Memory B cell (primary cell): ENCODE measurements at regions not wholly inside any gene's neighbourhood (a gene's known extent, or its start where the extent isn't known, plus 50 kb on each side); places are given as distances from the start of the nearest gene placed in this dataset.

Source experiments
- ATAC-seq: fragments of 150-1000 bp; cut with Tn5 transposase; 2 replicates; pipeline ENCODE4 v1.10.0; 2021; ENCODE audit warnings: low read depth, mild to moderate bottlenecking, moderate library complexity
- DNase-seq, 2 donors: peaks; one replicate each; pipeline ENCODE4 v3.0.0; 2022; ENCODE audit warnings: low spot score in 2 of 2
- H3K27ac Mint-ChIP-seq: one replicate; pipeline ENCODE4 v1.8.0; 2022; ENCODE audit warnings: mild to moderate bottlenecking, moderate library complexity, mixed read lengths
- H3K27me3 Mint-ChIP-seq: one replicate; pipeline ENCODE4 v1.8.0; 2022; ENCODE audit warnings: mixed read lengths
- H3K36me3 Mint-ChIP-seq: one replicate; pipeline ENCODE4 v1.8.0; 2022; ENCODE audit warnings: mild to moderate bottlenecking, mixed read lengths
- H3K4me1 Mint-ChIP-seq: one replicate; pipeline ENCODE4 v1.8.0; 2022; ENCODE audit warnings: mixed read lengths
- H3K4me3 Mint-ChIP-seq: one replicate; pipeline ENCODE4 v1.8.0; 2022; ENCODE audit warnings: mild to moderate bottlenecking, moderate library complexity, mixed read lengths
- H3K9me3 Mint-ChIP-seq: one replicate; pipeline ENCODE4 v1.8.0; 2022; ENCODE audit warnings: mixed read lengths

- DNase-seq, result no peak
- ATAC-seq, result no peak
- no peak overlapping the region for H3K27ac Mint-ChIP-seq
- no peaks in the 10 kb centered on the region for H3K9me3 Mint-ChIP-seq
- H3K27me3 Mint-ChIP-seq, result no peaks in the 10 kb centered on the region
- no peaks in the 10 kb centered on the region for H3K36me3 Mint-ChIP-seq
- no peaks in the 10 kb centered on the region for H3K4me1 Mint-ChIP-seq
- H3K4me3 Mint-ChIP-seq, result no peak overlapping the region
These were observed 585.1 kb downstream of the RNF144A start for GRCh38 chr2:7502336-7502735.

GRCh38 chr2:7508296-7508943 lies 591.2 kb downstream of the RNF144A start:
- no peaks in the 10 kb centered on the region for H3K36me3 Mint-ChIP-seq
- H3K4me3 Mint-ChIP-seq, result no peak overlapping the region
- peaks cover 3% of the 10 kb centered on the region for H3K9me3 Mint-ChIP-seq
- H3K27ac Mint-ChIP-seq, result no peak overlapping the region
- DNase-seq (no peak), ATAC-seq (no peak)
- no peaks in the 10 kb centered on the region for H3K4me1 Mint-ChIP-seq
- H3K27me3 Mint-ChIP-seq, result no peaks in the 10 kb centered on the region

- DNase-seq, result no peak
- no peaks in the 10 kb centered on the region for H3K36me3 Mint-ChIP-seq
- no peaks in the 10 kb centered on the region for H3K27me3 Mint-ChIP-seq
- H3K4me1 Mint-ChIP-seq, result no peaks in the 10 kb centered on the region
- H3K27ac Mint-ChIP-seq, result no peak overlapping the region
- ATAC-seq, result no peak
- H3K4me3 Mint-ChIP-seq, result no peak overlapping the region
- peaks cover 3% of the 10 kb centered on the region for H3K9me3 Mint-ChIP-seq
These were observed 593.1 kb downstream of the RNF144A start for GRCh38 chr2:7510353-7510752.

- Mint-ChIP-seq H3K27ac (no peak overlapping the region), H3K9me3 (peaks cover 3% of the 10 kb centered on the region), H3K27me3 (no peaks in the 10 kb centered on the region), H3K36me3 (no peaks in the 10 kb centered on the region), H3K4me1 (no peaks in the 10 kb centered on the region), H3K4me3 (no peak overlapping the region)
- ATAC-seq, result no peak
- no peak for DNase-seq
These were observed 596.6 kb downstream of the RNF144A start for GRCh38 chr2:7513834-7514233.

GRCh38 chr2:7515327-7515726 lies 598.1 kb downstream of the RNF144A start:
- peaks cover 3% of the 10 kb centered on the region for H3K9me3 Mint-ChIP-seq
- no peaks in the 10 kb centered on the region for H3K4me1 Mint-ChIP-seq
- H3K27ac Mint-ChIP-seq, result no peak overlapping the region
- H3K4me3 Mint-ChIP-seq, result no peak overlapping the region
- ATAC-seq (no peak), DNase-seq (no peak)
- no peaks in the 10 kb centered on the region for H3K27me3 Mint-ChIP-seq
- H3K36me3 Mint-ChIP-seq, result no peaks in the 10 kb centered on the region

GRCh38 chr2:7516484-7517063 lies 599.4 kb downstream of the RNF144A start:
- no peak overlapping the region for H3K27ac Mint-ChIP-seq
- H3K27me3 Mint-ChIP-seq, result no peaks in the 10 kb centered on the region
- no peaks in the 10 kb centered on the region for H3K9me3 Mint-ChIP-seq
- H3K36me3 Mint-ChIP-seq, result no peaks in the 10 kb centered on the region
- no peak for ATAC-seq
- H3K4me1 Mint-ChIP-seq, result no peaks in the 10 kb centered on the region
- DNase-seq, result no peak
- no peak overlapping the region for H3K4me3 Mint-ChIP-seq

GRCh38 chr2:7517088-7517487 lies 599.9 kb downstream of the RNF144A start:
- no peak overlapping the region for H3K4me3 Mint-ChIP-seq
- H3K9me3 Mint-ChIP-seq, result no peaks in the 10 kb centered on the region
- H3K4me1 Mint-ChIP-seq, result no peaks in the 10 kb centered on the region
- ATAC-seq (no peak), DNase-seq (no peak)
- no peaks in the 10 kb centered on the region for H3K36me3 Mint-ChIP-seq
- H3K27ac Mint-ChIP-seq, result no peak overlapping the region
- no peaks in the 10 kb centered on the region for H3K27me3 Mint-ChIP-seq

- Mint-ChIP-seq H3K4me3 (no peak overlapping the region), H3K9me3 (no peaks in the 10 kb centered on the region), H3K27ac (no peak overlapping the region), H3K4me1 (no peaks in the 10 kb centered on the region), H3K36me3 (no peaks in the 10 kb centered on the region), H3K27me3 (no peaks in the 10 kb centered on the region)
- no peak for DNase-seq
- ATAC-seq, result no peak
These were observed 600.6 kb downstream of the RNF144A start for GRCh38 chr2:7517851-7518250.

GRCh38 chr2:7523481-7524120 lies 606.4 kb downstream of the RNF144A start:
- peaks cover 4% of the 10 kb centered on the region for H3K9me3 Mint-ChIP-seq

GRCh38 chr2:7524195-7524594 lies 607.0 kb downstream of the RNF144A start:
- no peak for ATAC-seq
- no peak overlapping the region for H3K27ac Mint-ChIP-seq

More at GRCh38 chr2:7523481-7524120, 606.4 kb downstream of the RNF144A start:
- no peaks in the 10 kb centered on the region for H3K4me1 Mint-ChIP-seq
- H3K36me3 Mint-ChIP-seq, result no peaks in the 10 kb centered on the region
- H3K4me3 Mint-ChIP-seq, result no peak overlapping the region
- no peak for ATAC-seq
- H3K27ac Mint-ChIP-seq, result no peak overlapping the region
- no peak for DNase-seq
- H3K27me3 Mint-ChIP-seq, result peaks cover 3% of the 10 kb centered on the region

GRCh38 chr2:7525746-7526145 lies 608.5 kb downstream of the RNF144A start:
- no peak overlapping the region for H3K4me3 Mint-ChIP-seq
- no peaks in the 10 kb centered on the region for H3K4me1 Mint-ChIP-seq
- no peak for ATAC-seq
- H3K9me3 Mint-ChIP-seq, result peaks cover 8% of the 10 kb centered on the region
- H3K27me3 Mint-ChIP-seq, result peaks cover 3% of the 10 kb centered on the region
- no peak overlapping the region for H3K27ac Mint-ChIP-seq
- no peaks in the 10 kb centered on the region for H3K36me3 Mint-ChIP-seq
- DNase-seq, result no peak

More at GRCh38 chr2:7524195-7524594, 607.0 kb downstream of the RNF144A start:
- Mint-ChIP-seq H3K4me1 (no peaks in the 10 kb centered on the region), H3K36me3 (no peaks in the 10 kb centered on the region), H3K4me3 (no peak overlapping the region), H3K27me3 (peaks cover 3% of the 10 kb centered on the region), H3K9me3 (peaks cover 7% of the 10 kb centered on the region)
- no peak for DNase-seq

GRCh38 chr2:7527165-7527722 lies 610.0 kb downstream of the RNF144A start:
- ATAC-seq (no peak), DNase-seq (no peak)
- Mint-ChIP-seq H3K27me3 (peaks cover 3% of the 10 kb centered on the region), H3K4me3 (no peak overlapping the region), H3K36me3 (peaks cover 4% of the 10 kb centered on the region), H3K4me1 (no peaks in the 10 kb centered on the region), H3K9me3 (peaks cover 15% of the 10 kb centered on the region), H3K27ac (no peak overlapping the region)

GRCh38 chr2:7530001-7530400 lies 612.8 kb downstream of the RNF144A start:
- DNase-seq (no peak), ATAC-seq (no peak)
- H3K36me3 Mint-ChIP-seq, result peaks cover 4% of the 10 kb centered on the region
- no peak overlapping the region for H3K27ac Mint-ChIP-seq
- peaks cover 15% of the 10 kb centered on the region for H3K9me3 Mint-ChIP-seq
- H3K4me3 Mint-ChIP-seq, result no peak overlapping the region
- H3K4me1 Mint-ChIP-seq, result no peaks in the 10 kb centered on the region
- H3K27me3 Mint-ChIP-seq, result no peaks in the 10 kb centered on the region

GRCh38 chr2:7539077-7539476 lies 621.9 kb downstream of the RNF144A start:
- Mint-ChIP-seq H3K4me1 (no peaks in the 10 kb centered on the region), H3K4me3 (no peak overlapping the region), H3K27me3 (no peaks in the 10 kb centered on the region), H3K9me3 (peaks cover 3% of the 10 kb centered on the region), H3K36me3 (no peaks in the 10 kb centered on the region), H3K27ac (no peak overlapping the region)
- DNase-seq (no peak), ATAC-seq (no peak)
